ENCODE measurements at regions not wholly inside any gene's neighbourhood (a gene's known extent, or its start where the extent isn't known, plus 50 kb on each side); places are given as distances from the start of the nearest gene placed in this dataset.

GRCh38 chr4:41822325-41822724 lies 73.8 kb upstream of the PHOX2B start:
- no peak for TF ChIP-seq CTCF (IDR thresholded peaks at IDR 0.05; ENCODE audit: insufficient read depth, low read depth, low read length)
- Histone ChIP-seq H3K36me3 (ENCODE audit: control insufficient read depth, insufficient read depth, low read length) (no peaks in the 10 kb centered on the region), H3K4me3 (ENCODE audit: low read depth, low read length) (no peak overlapping the region), H3K27me3 (ENCODE audit: control insufficient read depth, insufficient read depth, low read length) (peaks cover 7% of the 10 kb centered on the region; the same call in 1 of the 2 replicates)
- DNase-seq (ENCODE audit: low read depth): no peak
- ChIA-PET POLR2A (no interaction called here), CTCF (interaction anchor here (1.2 kb wide), 1 partner anchor 16 kb away, joined by 3 read pairs; no protein-coding TSS in a partner anchor)

GRCh38 chr4:41820473-41820872 lies 71.9 kb upstream of the PHOX2B start:
- TF ChIP-seq CTCF (IDR thresholded peaks at IDR 0.05; ENCODE audit: insufficient read depth, low read depth, low read length): no peak
- no peak for DNase-seq (ENCODE audit: low read depth)
- Histone ChIP-seq H3K4me3 (ENCODE audit: low read depth, low read length) (no peak overlapping the region), H3K36me3 (ENCODE audit: control insufficient read depth, insufficient read depth, low read length) (no peaks in the 10 kb centered on the region), H3K27me3 (ENCODE audit: control insufficient read depth, insufficient read depth, low read length) (peaks cover 5% of the 10 kb centered on the region)
- ChIA-PET CTCF (interaction anchor here (1.2 to 1.5 kb wide), 2 partner anchors 119 to 127 kb away, joined by 4 to 6 read pairs; no protein-coding TSS in a partner anchor), POLR2A (no interaction called here)

- CTCF ChIA-PET: interaction anchor here (1.2 kb wide), 1 partner anchor 126 kb away, joined by 6 read pairs; no protein-coding TSS in a partner anchor
- peaks cover 5% of the 10 kb centered on the region for H3K27me3 ChIP-seq (ENCODE audit: control insufficient read depth, insufficient read depth, low read length)
- no peak for TF ChIP-seq CTCF (IDR thresholded peaks at IDR 0.05; ENCODE audit: insufficient read depth, low read depth, low read length)
- no peaks in the 10 kb centered on the region for H3K36me3 ChIP-seq (ENCODE audit: control insufficient read depth, insufficient read depth, low read length)
- no peak for DNase-seq (ENCODE audit: low read depth)
- no peak overlapping the region for H3K4me3 ChIP-seq (ENCODE audit: low read depth, low read length)
- POLR2A ChIA-PET: no interaction called here
These were observed 71.1 kb upstream of the PHOX2B start for GRCh38 chr4:41819621-41820020.

- H3K36me3 ChIP-seq (ENCODE audit: control insufficient read depth, insufficient read depth, low read length): no peaks in the 10 kb centered on the region
- POLR2A ChIA-PET: no interaction called here
- CTCF ChIA-PET: interaction anchor here (0.6 to 4.6 kb wide), 11 partner anchors 9 to 531 kb away, joined by 3 to 31 read pairs (median 4); no protein-coding TSS in a partner anchor
These were observed 66.9 kb upstream of the PHOX2B start for GRCh38 chr4:41815473-41815872.

GRCh38 chr4:41814565-41814964 lies 66.0 kb upstream of the PHOX2B start:
- peak; percentile 71 for TF ChIP-seq CTCF (IDR thresholded peaks at IDR 0.05; ENCODE audit: insufficient read depth, low read depth, low read length)
- POLR2A ChIA-PET: no interaction called here
- Histone ChIP-seq H3K36me3 (ENCODE audit: control insufficient read depth, insufficient read depth, low read length) (no peaks in the 10 kb centered on the region), H3K4me3 (ENCODE audit: low read depth, low read length) (no peak overlapping the region), H3K27me3 (ENCODE audit: control insufficient read depth, insufficient read depth, low read length) (peaks cover 4% of the 10 kb centered on the region)
- no peak for DNase-seq (ENCODE audit: low read depth)
- CTCF ChIA-PET: interaction anchor here (0.8 to 4.6 kb wide), 12 partner anchors 9 to 530 kb away, joined by 3 to 31 read pairs (median 4); no protein-coding TSS in a partner anchor

More at GRCh38 chr4:41815473-41815872, 66.9 kb upstream of the PHOX2B start:
- H3K4me3 ChIP-seq (ENCODE audit: low read depth, low read length): no peak overlapping the region
- peaks cover 4% of the 10 kb centered on the region for H3K27me3 ChIP-seq (ENCODE audit: control insufficient read depth, insufficient read depth, low read length)
- DNase-seq (ENCODE audit: low read depth): no peak
- TF ChIP-seq CTCF (IDR thresholded peaks at IDR 0.05; ENCODE audit: insufficient read depth, low read depth, low read length): no peak

Data from BJ (cell line).